ENCODE measurements at regions not wholly inside any gene's neighbourhood (a gene's known extent, or its start where the extent isn't known, plus 50 kb on each side); places are given as distances from the start of the nearest gene placed in this dataset.
"Not testable (repeated sequence)": the region's sequence is repeated elsewhere in the genome, so short reads cannot be mapped to it uniquely, and the experiment has no call there.

DNA sequence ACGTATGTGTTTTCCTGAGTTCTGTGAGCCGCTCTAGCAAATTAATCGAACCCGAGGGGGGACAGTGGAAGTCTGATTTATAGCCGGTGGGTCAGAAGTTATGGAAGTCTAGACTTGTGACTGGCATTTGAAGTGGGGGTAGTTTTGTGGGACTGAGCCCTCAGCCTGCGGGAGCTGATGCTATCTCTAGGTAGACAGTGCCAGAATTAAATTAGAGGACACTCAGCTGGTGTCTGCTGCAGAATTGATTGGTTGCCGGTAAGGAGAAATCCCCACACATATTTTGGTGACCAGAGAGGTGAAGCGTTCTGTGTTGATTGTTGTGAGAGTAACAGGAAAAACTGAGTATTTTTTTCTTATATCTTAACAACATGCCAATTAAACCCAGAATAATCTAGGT, 143.8 kb upstream of the ADCY1 start:
- TF ChIP-seq, protein P1, sequence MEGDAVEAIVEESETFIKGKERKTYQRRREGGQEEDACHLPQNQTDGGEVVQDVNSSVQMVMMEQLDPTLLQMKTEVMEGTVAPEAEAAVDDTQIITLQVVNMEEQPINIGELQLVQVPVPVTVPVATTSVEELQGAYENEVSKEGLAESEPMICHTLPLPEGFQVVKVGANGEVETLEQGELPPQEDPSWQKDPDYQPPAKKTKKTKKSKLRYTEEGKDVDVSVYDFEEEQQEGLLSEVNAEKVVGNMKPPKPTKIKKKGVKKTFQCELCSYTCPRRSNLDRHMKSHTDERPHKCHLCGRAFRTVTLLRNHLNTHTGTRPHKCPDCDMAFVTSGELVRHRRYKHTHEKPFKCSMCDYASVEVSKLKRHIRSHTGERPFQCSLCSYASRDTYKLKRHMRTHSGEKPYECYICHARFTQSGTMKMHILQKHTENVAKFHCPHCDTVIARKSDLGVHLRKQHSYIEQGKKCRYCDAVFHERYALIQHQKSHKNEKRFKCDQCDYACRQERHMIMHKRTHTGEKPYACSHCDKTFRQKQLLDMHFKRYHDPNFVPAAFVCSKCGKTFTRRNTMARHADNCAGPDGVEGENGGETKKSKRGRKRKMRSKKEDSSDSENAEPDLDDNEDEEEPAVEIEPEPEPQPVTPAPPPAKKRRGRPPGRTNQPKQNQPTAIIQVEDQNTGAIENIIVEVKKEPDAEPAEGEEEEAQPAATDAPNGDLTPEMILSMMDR (conservative IDR thresholded peaks at IDR 0.05; ENCODE audit: control insufficient read depth, insufficient read depth, low read depth, low read length): no peak
- no peak for DNase-seq (ENCODE audit: low read depth)
- no peak overlapping the region for H3K4me3 ChIP-seq (ENCODE audit: control insufficient read depth, low read depth, low read length)

DNA sequence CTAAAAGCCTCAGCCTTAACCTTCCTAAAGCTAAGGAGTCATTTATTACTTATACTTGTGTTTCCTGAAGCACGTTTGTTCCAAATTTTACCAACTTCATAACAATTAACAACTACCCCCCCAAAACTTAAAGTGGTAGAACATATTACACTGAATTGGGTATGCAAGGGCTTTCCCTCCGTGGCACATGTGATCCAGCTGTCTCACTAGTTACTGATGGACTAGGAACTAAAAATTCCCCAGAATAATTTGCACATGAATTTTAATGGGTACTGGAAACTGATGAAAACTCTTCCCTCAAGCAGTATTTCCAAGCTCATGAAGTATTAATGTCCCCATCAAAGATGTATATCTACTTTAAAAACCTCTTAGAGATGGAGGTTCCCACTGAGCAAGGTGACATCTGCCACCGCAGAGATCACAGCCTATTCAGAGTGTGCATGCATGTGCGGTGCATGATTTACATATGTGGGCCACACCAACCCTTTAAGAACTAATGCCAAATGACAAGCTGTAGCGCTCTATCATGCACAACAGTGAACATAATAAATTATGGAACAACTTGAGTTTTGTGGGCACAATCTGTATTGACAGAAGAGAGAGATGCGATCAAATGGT, 139.9 kb upstream of the ADCY1 start:
- no peak overlapping the region for H3K4me3 ChIP-seq (ENCODE audit: control insufficient read depth, low read depth, low read length)
- TF ChIP-seq, protein P1 (conservative IDR thresholded peaks at IDR 0.05; ENCODE audit: control insufficient read depth, insufficient read depth, low read depth, low read length): no peak
- no peak for DNase-seq (ENCODE audit: low read depth)

DNA sequence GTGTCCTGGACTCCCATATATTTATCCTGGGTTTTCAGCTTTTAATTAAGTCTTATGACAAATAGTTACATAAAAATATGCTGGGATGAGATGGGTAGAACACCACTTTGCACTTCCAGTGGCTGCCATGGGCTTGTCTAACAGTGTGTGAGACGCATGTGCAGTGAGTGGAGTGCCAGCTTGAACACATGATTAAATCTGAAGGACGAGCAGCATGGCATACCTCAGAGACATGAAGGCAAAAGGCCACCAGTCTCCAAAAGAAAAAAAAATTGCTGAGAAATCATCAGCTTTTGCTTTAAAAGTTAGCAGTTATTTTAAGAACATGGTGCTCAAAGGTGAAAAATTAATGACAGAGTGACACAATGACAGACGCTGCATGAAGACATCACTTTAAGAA, 139.0 kb upstream of the ADCY1 start:
- H3K4me3 ChIP-seq (ENCODE audit: control insufficient read depth, low read depth, low read length): no peak overlapping the region
- DNase-seq (ENCODE audit: low read depth): no peak
- TF ChIP-seq, protein P1 (conservative IDR thresholded peaks at IDR 0.05; ENCODE audit: control insufficient read depth, insufficient read depth, low read depth, low read length): no peak

DNA sequence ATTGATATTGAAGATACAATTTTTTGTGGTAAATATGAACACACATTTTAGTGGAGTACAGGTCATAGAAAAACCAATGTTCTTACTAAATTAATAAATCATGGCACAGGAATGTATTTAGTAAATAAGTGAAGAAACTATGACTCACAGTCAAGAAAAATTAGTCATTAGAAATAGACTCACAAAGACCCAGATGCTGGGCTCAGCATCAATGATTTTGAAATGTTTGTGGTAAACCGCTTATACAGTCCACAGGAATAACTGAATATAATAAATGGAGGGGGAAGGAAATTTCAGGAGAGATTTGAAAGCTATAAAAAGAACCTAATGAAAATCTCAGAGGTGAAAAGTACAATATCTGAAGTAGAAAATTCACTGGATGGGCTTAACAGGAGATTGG, 138.3 kb upstream of the ADCY1 start:
- TF ChIP-seq, protein P1 (conservative IDR thresholded peaks at IDR 0.05; ENCODE audit: control insufficient read depth, insufficient read depth, low read depth, low read length): no peak
- peak; percentile 93 for DNase-seq (ENCODE audit: low read depth)
- H3K4me3 ChIP-seq (ENCODE audit: control insufficient read depth, low read depth, low read length): no peak overlapping the region

DNA sequence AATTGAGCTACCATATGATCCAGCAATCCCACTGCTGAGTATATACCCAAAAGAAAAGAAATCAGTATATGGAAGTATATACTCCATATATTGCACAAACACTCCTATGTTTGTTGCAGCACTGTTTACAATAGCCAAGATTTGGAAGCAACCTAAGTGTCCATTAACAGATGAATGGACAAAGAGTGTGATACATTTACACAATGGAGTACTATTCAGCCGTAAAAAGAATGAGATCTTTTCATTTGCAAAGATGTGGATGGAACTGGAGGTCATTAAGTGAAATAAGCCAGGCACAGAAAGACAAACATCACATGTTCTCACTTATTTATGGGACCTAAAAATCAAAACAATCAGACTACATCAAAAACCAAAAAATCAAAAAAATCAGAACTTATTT, 133.4 kb upstream of the ADCY1 start:
- not testable (repeated sequence) for H3K4me3 ChIP-seq (ENCODE audit: control insufficient read depth, low read depth, low read length); DNase-seq (ENCODE audit: low read depth)

DNA sequence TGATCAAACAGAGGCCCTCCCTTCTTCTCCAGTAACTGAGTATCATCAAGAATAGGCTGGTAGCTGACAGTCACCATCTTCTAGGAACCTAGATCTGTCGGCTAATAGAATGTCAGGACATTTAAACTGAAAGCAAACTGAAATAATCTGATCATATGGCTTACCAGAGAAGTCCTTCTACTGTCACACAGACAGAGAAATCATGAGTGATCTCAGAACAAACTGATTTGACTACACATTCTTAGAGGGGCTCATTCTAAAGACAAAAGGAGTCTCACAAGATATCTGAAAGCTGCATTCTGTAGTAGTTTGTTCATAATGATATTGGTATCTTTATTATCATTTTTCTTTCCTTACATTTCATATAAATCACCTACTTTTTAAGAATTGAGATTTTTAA, 130.9 kb upstream of the ADCY1 start:
- no peak for DNase-seq (ENCODE audit: low read depth)
- no peak overlapping the region for H3K4me3 ChIP-seq (ENCODE audit: control insufficient read depth, low read depth, low read length)
- TF ChIP-seq, protein P1 (conservative IDR thresholded peaks at IDR 0.05; ENCODE audit: control insufficient read depth, insufficient read depth, low read depth, low read length): no peak

- TF ChIP-seq, protein P1 (conservative IDR thresholded peaks at IDR 0.05; ENCODE audit: control insufficient read depth, insufficient read depth, low read depth, low read length): no peak
- peak; percentile 77 for DNase-seq (ENCODE audit: low read depth)
- H3K4me3 ChIP-seq (ENCODE audit: control insufficient read depth, low read depth, low read length): no peak overlapping the region
These were observed 127.8 kb upstream of the ADCY1 start for GRCh38 chr7:45446195-45446944.

Data from fibroblast of mammary gland (primary cell).